Loucy (cell line): ENCODE measurements at regions not wholly inside any gene's neighbourhood (a gene's known extent, or its start where the extent isn't known, plus 50 kb on each side); places are given as distances from the start of the nearest gene placed in this dataset.

Experiments
- EZH2phosphoT487 ChIP-seq: fragments of 200-600 bp; IDR thresholded peaks from 2 replicates; pipeline ENCODE4 v1.6.1; 2018; ENCODE audit warnings: antibody characterized with exemption, mild to moderate bottlenecking, moderate library complexity, borderline replicate concordance
- TF ChIP-seq, protein P1 (sequence below): fragments of 200-600 bp; sonication (generic); conservative IDR thresholded peaks from 2 replicates; pipeline ENCODE4 v1.5.1; 2014; ENCODE audit warnings: mild to moderate bottlenecking, antibody characterized with exemption, low read length

DNA sequence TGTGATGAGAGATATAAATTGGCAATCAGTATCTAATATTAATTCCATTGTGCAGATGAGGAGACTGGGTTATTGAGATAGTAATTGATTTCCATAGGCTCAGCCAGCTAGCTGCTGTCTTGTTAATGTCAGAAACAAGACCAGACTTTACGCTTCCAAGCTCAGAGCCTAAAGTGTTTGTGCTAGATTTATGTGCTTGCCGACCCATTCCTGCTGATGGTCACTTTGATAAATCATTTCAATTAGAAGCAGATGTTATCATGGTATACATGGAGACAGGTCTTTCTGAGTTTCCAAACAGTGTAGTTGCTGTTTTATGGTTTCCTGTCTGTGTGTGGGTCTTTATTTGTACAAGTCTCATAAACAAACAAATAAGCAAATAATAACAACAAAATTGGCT is 92.8 kb downstream of the AQP4 start:
- TF ChIP-seq, protein P1, sequence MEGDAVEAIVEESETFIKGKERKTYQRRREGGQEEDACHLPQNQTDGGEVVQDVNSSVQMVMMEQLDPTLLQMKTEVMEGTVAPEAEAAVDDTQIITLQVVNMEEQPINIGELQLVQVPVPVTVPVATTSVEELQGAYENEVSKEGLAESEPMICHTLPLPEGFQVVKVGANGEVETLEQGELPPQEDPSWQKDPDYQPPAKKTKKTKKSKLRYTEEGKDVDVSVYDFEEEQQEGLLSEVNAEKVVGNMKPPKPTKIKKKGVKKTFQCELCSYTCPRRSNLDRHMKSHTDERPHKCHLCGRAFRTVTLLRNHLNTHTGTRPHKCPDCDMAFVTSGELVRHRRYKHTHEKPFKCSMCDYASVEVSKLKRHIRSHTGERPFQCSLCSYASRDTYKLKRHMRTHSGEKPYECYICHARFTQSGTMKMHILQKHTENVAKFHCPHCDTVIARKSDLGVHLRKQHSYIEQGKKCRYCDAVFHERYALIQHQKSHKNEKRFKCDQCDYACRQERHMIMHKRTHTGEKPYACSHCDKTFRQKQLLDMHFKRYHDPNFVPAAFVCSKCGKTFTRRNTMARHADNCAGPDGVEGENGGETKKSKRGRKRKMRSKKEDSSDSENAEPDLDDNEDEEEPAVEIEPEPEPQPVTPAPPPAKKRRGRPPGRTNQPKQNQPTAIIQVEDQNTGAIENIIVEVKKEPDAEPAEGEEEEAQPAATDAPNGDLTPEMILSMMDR, result no peak
- TF ChIP-seq EZH2phosphoT487, result no peak
